Small intestine (tissue), 7 donors: ENCODE measurements at regions not wholly inside any gene's neighbourhood (a gene's known extent, or its start where the extent isn't known, plus 50 kb on each side); places are given as distances from the start of the nearest gene placed in this dataset.

Experiments
- DNase-seq, 2 donors: peaks; one replicate each; pipeline versions ENCODE4 v3.0.0 to v3.0.0-alpha.2; 2013
- FAIRE-seq: peaks from 2 replicates; lab custom pipeline; 2012; peaks lifted over from hg19 to GRCh38; lab: Jason Lieb, UNC
- H3K27ac ChIP-seq, 3 donors: one replicate each; pipeline ENCODE4 v1.5.1; 2013; ENCODE audit warnings: low read length in 2 of 3, mild to moderate bottlenecking in 2 of 3, control low read depth in 1 of 3, inconsistent platforms in 1 of 3, low read depth in 1 of 3, moderate library complexity in 1 of 3
- H3K27me3 ChIP-seq, 3 donors: one replicate each; pipeline ENCODE4 v1.6.1; 2013; ENCODE audit warnings: low read length in 3 of 3, inconsistent platforms in 1 of 3; ENCODE audit not compliant: control insufficient read depth in 3 of 3, insufficient read depth in 3 of 3
- H3K36me3 ChIP-seq, 3 donors: one replicate each; pipeline ENCODE4 v1.6.1; 2013; ENCODE audit warnings: low read length in 3 of 3, inconsistent platforms in 1 of 3, low read depth in 1 of 3, mild to moderate bottlenecking in 1 of 3, moderate library complexity in 1 of 3; ENCODE audit not compliant: control insufficient read depth in 3 of 3, insufficient read depth in 2 of 3
- H3K4me1 ChIP-seq, 3 donors: one replicate each; pipeline ENCODE4 v1.6.1; 2013; ENCODE audit warnings: low read length in 2 of 3, inconsistent platforms in 1 of 3, low read depth in 1 of 3, mild to moderate bottlenecking in 1 of 3, moderate library complexity in 1 of 3; ENCODE audit not compliant: control insufficient read depth in 3 of 3, insufficient read depth in 2 of 3
- H3K4me3 ChIP-seq, 3 donors: one replicate each; pipeline ENCODE4 v1.5.1; 2013; ENCODE audit warnings: low read length in 3 of 3, control low read depth in 1 of 3, inconsistent platforms in 1 of 3, low read depth in 1 of 3, mild to moderate bottlenecking in 1 of 3, moderate library complexity in 1 of 3
- H3K9me3 ChIP-seq, 2 donors: one replicate each; pipeline ENCODE4 v1.6.1; 2013; ENCODE audit warnings: low read depth in 1 of 2, low read length in 1 of 2; ENCODE audit not compliant: control insufficient read depth in 2 of 2, insufficient read depth in 1 of 2
- WGBS, 3 donors: extraction: QIAGEN DNeasy Blood & Tissue Kit; methylation state at CpG; one replicate each; pipeline ENCODE4 v1.1.7; 2013; 5-methylcytosine and 5-hydroxymethylcytosine counted together
- donor health status: healthy with polysubstance abuse.
- donor health status: control.
- donor health status: control.
- donor health status: Bipolar disorder and iron deficiency.
- donor health status: healthy.

DNA sequence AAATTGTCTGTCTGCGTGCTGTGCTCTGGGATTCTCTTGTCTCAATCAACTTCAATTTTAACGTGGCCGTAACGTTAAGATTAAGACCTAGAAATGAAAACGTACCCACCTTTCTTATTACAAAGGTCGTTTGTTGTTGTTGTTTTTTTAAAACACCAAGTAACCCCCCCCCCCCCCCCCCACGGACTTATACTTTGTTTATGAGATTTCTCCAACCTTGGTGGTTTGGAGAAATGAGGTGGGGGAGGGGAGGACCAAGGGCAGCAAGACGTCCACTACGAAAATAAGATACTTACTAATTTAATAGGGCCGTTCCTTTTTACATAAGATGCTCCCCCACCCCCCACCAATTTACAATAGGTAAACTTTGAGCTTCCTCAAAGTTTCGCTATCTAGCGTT, 244.4 kb upstream of the TOPAZ1 start:
- Histone ChIP-seq H3K9me3 (peaks cover 0 to 4% of the 10 kb centered on the region in 2 donors), H3K27me3 (peaks cover 25 to 78% (median 55%) of the 10 kb centered on the region in 3 donors), H3K4me3 (peak overlapping the region in 1 of 3 donors; percentile 32), H3K36me3 (no peaks in the 10 kb centered on the region), H3K4me1 (peaks cover 0 to 37% (median 12%) of the 10 kb centered on the region in 3 donors), H3K27ac (no peak overlapping the region)
- no peak for DNase-seq
- WGBS, 3 donors = 2 to 3% (median 2%) methylated on average over 12 of the region's 12 CpGs
- no peak for FAIRE-seq

DNA sequence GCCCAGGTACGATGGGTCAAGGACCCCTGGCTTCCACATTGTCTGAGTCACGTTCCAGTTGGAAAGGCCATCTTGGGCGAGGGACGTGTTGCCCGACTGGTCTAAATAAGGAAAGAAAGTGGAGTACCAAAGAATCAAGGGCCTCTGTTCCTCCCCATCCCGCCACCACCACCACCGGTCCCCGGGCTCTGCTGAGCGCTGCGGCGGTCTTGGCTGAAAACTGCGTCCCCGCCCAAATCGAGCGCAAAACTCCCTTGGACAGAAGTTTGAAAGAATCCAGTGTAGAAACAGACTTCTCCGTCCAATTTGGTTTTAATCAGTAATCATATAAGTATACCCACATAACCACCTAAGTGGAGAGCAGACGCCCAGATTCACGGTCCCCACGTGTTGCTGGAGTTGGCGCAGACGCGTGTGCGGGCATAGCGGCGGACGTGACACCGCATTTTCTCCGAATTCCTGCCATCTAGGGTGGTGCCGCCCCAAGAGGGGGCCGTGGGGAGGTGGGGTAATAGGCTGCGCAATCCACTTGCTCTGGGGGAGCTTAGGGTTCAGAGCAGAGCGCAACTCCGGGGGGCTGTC, 243.8 kb upstream of the TOPAZ1 start:
- Histone ChIP-seq H3K27me3 (peaks cover 25 to 82% (median 55%) of the 10 kb centered on the region in 3 donors), H3K27ac (no peak overlapping the region), H3K4me3 (no peak overlapping the region), H3K9me3 (peaks cover 0 to 4% of the 10 kb centered on the region in 2 donors), H3K36me3 (no peaks in the 10 kb centered on the region), H3K4me1 (peaks cover 0 to 37% (median 12%) of the 10 kb centered on the region in 3 donors)
- peak in 1 of 2 donors; percentile 36 for DNase-seq
- WGBS, 3 donors = 3 to 4% (median 4%) methylated on average over 33 of the region's 33 CpGs
- no peak for FAIRE-seq

DNA sequence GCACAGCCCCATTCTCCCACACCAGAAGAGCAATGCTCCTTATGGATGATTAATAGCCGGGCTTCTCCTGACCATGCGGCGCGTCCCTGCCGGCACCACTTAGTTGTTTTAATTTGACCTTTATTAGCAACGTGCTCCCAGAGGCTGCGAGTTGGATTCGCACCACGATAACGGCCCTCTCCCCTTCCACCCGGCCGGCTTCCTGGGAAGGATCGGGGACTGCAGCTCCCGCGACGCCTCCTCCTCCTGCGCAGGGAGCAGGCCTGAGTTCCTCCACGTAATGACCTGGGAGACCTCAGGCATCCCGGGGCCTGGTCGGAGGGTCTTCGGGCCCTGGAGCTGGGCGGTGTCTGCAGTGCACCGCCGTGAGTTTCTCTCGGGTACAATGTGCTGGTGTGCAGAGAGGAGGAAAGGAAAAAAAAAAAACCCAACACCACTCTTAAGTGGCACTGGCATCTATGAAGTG, 243.3 kb upstream of the TOPAZ1 start:
- Histone ChIP-seq H3K4me3 (peak overlapping the region in 1 of 3 donors; percentile 26), H3K27me3 (peaks cover 25 to 82% (median 55%) of the 10 kb centered on the region in 3 donors), H3K27ac (no peak overlapping the region), H3K36me3 (no peaks in the 10 kb centered on the region), H3K4me1 (peaks cover 0 to 37% (median 12%) of the 10 kb centered on the region in 3 donors), H3K9me3 (peaks cover 0 to 4% of the 10 kb centered on the region in 2 donors)
- no peak for FAIRE-seq
- 1% methylated on average over 24 to 25 of the region's 25 CpGs for WGBS, 3 donors
- peak in 1 of 2 donors; percentile 39 for DNase-seq

DNA sequence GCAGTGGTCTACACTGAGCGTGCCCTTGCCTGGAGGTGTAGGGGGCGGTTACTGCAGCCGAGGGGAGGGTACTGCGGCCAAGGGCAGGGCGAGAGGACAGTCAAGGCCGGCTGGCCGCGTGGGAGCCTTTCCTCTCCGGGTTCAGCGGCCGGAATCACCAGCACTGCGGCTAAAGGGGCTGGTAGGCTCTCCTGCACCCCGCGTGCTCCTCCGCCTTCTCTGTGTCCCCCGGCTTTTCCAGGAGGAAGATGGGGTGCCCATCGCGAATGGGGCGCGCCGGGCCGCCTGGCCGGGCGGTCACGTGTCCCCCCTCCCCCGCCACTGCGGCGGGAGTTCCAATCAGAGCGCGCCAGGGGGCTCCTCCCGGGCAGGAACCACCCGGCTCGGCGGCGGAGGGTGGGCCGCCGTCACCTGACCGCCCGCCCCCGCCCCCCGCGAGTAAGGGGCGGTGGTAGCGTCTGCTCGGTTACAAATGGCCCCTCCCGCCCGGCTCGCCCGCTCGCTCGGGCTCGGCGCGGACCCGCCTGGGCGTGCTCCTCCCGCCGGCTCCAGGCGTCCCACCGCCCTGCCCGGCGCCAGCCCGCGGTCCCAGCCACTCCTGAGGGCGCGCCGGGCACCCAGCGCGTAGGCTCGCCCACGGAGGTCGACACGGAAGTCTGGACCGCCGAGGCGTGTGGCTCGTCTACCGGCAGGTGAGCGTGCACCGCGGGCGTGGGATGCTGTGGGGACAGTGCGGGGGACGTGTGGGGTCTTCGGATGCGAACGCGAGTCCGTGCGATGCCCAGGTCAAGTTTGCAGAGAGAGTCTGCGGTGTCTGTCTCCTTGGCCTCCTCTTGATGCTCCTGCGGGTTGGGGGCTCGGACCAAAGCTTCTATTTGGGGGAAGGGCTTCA, 242.6 kb upstream of the TOPAZ1 start:
- 2 to 5% (median 3%) methylated on average over 62 to 93 of the region's 93 CpGs for WGBS, 3 donors
- H3K4me1 ChIP-seq = peaks cover 0 to 37% (median 12%) of the 10 kb centered on the region in 3 donors
- peak in 1 of 2 donors; percentile 51 for DNase-seq
- H3K27ac ChIP-seq = no peak overlapping the region
- H3K27me3 ChIP-seq = peaks cover 25 to 80% (median 53%) of the 10 kb centered on the region in 3 donors
- no peaks in the 10 kb centered on the region for H3K36me3 ChIP-seq
- H3K4me3 ChIP-seq = peak overlapping the region in 2 of 3 donors; percentile 26 to 35
- H3K9me3 ChIP-seq = peaks cover 0 to 4% of the 10 kb centered on the region in 2 donors
- FAIRE-seq = no peak

DNA sequence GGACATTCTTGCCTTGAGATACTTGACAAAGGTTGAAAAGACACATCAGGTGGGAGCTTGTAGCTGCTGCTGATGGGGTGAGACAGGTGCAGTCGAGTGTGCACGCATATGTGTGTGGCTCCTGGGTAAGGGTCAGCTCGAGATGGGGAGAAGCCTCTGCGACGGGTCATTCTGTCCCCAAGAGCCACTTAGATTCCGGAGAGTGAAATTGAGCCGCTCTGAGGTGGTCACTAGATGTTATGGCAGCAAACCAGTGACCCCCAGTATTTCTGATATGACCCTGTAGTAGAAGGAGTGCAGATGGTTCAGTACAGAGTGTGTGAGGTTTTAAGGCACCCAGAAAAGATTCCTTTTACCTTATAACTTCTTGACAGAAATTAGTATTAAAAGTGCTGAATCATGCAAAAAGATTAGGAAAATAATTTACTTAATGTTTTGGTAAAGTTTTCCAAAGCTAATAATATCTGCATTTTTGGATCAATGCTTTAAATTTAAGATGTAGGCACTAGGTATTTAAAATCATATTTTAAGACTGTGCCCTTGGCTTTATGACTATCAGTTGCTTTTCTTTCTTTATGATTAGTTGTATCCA, 241.9 kb upstream of the TOPAZ1 start:
- Histone ChIP-seq H3K36me3 (no peaks in the 10 kb centered on the region), H3K9me3 (peaks cover 0 to under 1% of the 10 kb centered on the region in 2 donors), H3K27me3 (peaks cover 22 to 76% (median 47%) of the 10 kb centered on the region in 3 donors), H3K4me1 (peaks cover 0 to 34% (median 12%) of the 10 kb centered on the region in 3 donors), H3K27ac (no peak overlapping the region), H3K4me3 (peak overlapping the region in 1 of 3 donors; percentile 23)
- no peak for DNase-seq
- 62 to 73% (median 69%) methylated on average over 7 of the region's 7 CpGs for WGBS, 3 donors
- no peak for FAIRE-seq

DNA sequence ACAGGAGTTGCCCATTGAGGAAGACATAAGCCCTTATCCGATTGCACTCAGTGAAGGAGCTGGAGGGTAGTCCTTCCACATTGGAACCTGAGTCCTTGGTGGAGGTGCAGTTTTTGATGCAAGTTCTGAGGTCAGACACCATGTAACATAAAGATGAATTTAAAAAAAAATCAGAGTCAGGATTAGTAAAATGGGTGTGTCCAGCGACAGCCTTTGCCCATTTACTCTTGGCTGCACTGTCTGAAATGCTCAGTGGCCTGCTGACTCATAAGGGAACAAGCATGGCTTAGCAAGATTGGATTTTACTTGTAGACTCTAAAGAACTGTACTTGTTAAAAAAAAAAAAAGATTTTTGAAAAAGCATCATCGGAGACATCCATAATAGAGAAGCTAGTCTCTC, 241.1 kb upstream of the TOPAZ1 start:
- DNase-seq (peak in 1 of 2 donors; percentile 59), FAIRE-seq (no peak)
- Histone ChIP-seq H3K9me3 (no peaks in the 10 kb centered on the region), H3K4me3 (no peak overlapping the region), H3K27me3 (peaks cover 15 to 68% (median 42%) of the 10 kb centered on the region in 3 donors), H3K27ac (no peak overlapping the region), H3K4me1 (peaks cover 0 to 32% (median 12%) of the 10 kb centered on the region in 3 donors), H3K36me3 (no peaks in the 10 kb centered on the region)
- WGBS, 3 donors = 39 to 74% (median 61%) methylated on average over 3 of the region's 3 CpGs

DNA sequence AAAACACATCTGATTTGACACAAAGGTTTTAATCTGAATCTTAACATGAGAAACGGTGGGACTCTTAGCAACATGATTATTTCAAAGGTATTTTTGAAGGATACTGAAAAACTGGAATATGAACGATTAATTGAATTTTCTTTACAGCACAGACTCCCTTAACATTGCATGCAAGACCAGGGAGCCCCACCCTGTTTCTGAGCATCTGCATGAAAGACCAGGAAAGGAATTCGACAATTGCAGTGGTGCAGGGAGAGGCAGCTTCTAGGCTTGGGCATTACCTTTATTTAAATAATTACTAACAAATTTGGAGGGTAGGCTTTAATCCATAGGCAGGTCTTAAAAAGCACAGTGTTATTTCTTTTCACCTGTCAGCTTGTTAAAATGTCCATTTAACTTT, 240.6 kb upstream of the TOPAZ1 start:
- DNase-seq (no peak), FAIRE-seq (no peak)
- Histone ChIP-seq H3K4me1 (peaks cover 0 to 29% (median 10%) of the 10 kb centered on the region in 3 donors), H3K4me3 (no peak overlapping the region), H3K27me3 (peaks cover 15 to 63% (median 37%) of the 10 kb centered on the region in 3 donors), H3K9me3 (no peaks in the 10 kb centered on the region), H3K36me3 (no peaks in the 10 kb centered on the region), H3K27ac (no peak overlapping the region)
- WGBS, 3 donors = 46 to 73% (median 59%) methylated on average over 3 of the region's 3 CpGs

DNA sequence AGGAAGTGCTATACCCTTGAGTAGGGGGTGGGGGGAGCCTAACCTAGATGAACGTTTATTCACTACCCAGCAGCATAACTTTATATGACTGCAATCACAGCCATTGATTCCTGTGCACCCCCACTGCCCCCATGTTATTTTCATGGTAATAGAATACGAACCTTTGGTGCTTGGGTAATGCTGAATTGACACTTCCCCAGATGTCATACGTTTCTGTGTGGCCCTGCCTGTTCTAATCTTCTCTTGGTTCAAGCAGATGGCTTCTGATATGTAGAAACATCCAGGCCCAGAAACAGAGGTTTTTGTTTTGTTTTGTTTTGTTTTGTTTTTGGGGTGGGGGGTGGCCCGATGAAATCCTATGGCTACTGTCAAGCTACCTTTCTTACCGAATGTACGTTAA, 237.9 kb upstream of the TOPAZ1 start:
- Histone ChIP-seq H3K9me3 (no peaks in the 10 kb centered on the region), H3K27ac (no peak overlapping the region), H3K4me1 (peaks cover 0 to 4% (median 3%) of the 10 kb centered on the region in 3 donors), H3K36me3 (no peaks in the 10 kb centered on the region), H3K4me3 (no peak overlapping the region), H3K27me3 (peaks cover 7 to 36% (median 14%) of the 10 kb centered on the region in 3 donors)
- DNase-seq = no peak
- WGBS, 3 donors = 66 to 73% (median 71%) methylated on average over 6 of the region's 6 CpGs
- FAIRE-seq = no peak
